NOMO-1 (cell line): ENCODE measurements at regions not wholly inside any gene's neighbourhood (a gene's known extent, or its start where the extent isn't known, plus 50 kb on each side); places are given as distances from the start of the nearest gene placed in this dataset.

Experiments used
- DNase-seq, 2 experiments: peaks; one replicate each; lab custom pipeline; 2025; ENCODE audit not compliant: unreplicated experiment in 2 of 2; lab: John Stamatoyannopoulos, UW

DNA sequence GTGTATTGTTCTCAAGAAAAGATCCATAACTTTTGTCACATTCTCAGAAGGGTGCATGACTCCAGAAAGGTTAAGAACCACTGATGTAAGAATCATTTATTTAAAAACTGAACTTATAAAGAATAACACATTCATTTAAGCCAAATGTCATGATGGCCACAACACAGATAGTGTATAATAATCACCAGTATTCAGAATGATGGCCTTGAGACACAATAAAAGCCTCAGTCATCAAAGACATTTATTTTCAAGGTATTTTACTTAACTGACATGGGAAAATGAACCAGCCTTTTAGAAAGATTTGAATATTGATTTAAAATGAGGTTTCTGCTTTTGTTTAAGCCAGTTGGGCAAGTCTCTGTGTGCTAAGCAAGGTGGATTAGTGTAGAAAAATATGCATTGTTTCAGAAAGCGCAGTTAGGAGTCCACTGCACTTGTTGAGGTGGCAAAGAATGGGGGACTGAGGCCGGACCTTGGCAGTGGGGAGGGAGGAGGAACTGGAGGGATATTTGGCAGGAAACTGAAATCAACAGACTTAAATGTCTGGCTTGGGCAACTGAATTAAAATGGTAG, 371.9 kb upstream of the ESRRG start:
- DNase-seq: no peak

DNA sequence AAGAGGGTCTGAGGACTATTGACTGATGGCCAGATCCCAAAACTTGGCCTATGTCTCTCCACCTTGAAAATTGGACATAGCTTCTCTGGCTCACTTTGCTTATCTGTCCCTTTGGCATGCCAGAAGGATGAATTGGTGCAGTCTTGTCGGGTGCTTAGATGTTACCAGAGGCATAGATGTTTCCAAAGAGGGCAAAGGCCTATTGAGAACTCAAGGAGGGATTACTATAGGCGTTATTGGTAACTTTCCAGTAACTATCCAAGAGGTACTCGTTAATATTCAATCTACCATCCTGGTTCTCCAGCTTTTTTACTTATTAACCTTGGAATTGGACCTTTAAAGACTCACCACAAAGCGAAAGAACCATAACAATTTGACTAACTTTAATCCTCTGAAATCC, 368.3 kb upstream of the ESRRG start:
- no peak for DNase-seq

DNA sequence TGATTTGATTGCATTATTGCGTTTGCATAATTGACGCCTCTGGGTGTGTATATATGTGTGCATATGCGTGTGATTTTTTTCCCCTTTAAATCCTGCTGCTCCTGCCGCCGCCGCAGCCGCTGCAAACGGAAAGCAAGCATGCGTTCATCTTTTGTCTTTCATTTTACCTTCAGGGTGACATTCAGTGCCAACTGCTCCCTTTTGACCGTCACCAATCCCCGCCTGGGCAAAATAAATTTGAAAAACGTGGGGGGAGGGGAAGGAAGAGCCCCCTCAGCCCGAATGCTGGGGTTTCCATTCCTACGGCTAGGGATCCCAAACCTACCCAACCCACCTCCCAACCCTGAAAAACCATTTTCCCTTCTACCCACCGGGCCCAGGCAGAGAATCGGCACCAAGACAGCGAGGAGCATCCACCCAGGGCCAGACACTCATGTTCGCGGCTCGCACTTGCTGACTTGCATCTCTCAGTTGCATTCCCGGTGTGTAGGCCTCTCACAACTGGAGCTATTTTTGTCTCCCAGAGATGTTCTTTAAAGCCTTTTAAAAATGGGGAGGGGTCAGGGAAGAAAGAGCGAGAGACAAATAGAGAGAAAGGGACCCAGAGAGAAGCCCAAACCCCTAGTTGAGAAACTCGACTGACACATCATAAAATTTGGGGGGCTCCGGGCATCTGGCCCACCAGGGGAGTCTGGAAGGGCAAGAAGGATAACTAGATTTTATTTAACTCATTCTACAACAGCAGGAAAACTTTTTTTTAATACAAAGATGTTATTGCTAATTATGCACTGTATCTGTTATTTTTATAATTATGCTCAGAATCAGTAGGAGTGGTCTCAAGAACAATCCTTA, 367.1 kb upstream of the ESRRG start:
- DNase-seq: peak in 1 of 2 experiments; percentile 46

DNA sequence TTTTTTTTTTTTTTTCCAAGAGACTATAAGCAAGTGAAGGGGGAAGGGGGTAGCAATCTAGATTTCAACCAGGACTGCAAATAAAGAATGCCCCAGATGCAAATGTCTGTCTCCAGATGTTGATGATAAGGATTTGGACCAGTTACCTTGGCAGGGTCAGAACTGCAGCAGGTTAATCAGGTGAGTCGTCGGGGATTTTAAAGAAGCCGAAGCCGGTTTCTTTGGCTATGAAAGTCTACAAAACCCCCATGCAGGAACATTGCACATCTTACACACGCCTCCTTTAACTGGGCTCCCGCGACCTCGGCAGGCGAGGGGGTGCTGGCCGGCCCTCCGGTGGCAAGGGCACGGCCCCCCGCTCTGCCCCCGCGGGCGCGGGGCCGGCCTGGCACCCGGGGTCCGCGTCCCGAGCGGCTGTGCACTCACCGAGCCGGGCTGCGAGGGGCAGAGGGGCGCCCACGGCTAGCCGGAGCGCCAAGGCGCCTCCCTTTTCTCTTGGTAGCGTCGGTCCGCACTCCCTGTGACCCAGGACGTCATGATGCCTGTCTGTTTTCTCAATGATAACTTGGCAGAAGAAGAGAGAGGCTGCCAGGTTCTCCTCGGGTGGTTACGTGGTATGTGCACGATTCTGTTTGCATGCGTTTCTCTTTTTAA, 366.3 kb upstream of the ESRRG start:
- peak; percentile 55 to 56 for DNase-seq

DNA sequence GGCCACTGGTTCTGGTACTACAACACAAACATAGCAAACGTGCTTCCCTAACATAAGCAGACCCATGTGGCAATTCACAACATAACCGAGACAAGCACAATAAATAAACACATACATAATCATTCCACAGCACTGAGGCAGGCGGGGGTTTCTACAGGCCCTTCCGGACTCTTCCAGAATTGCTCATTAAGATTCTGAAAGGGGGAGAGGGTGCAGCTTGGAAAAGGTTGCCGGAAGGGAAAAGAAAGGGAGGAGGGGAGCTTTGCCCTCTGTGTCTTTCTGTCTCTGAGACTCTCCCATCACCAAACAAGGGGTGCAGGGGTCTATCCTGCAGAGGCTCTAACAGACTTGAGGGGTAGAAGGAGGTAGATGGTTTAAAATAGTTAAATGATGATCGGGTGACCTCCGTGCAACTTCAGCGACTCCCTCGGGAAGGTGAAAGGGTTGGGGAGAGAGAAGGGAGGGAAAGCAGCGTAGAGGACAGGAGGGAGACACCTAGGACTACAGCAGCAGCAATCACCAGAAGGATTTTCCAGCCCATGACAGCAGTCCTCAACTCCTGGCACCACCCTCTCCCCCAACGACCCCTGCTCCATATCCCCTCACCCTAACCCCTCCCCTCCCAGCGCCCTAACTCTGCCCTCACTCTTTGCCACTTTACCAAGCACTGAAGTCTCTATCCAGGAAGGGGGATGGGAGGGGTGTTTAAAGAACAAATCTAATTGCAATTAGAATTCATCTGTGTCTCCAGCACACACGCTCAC, 365.5 kb upstream of the ESRRG start:
- no peak for DNase-seq

DNA sequence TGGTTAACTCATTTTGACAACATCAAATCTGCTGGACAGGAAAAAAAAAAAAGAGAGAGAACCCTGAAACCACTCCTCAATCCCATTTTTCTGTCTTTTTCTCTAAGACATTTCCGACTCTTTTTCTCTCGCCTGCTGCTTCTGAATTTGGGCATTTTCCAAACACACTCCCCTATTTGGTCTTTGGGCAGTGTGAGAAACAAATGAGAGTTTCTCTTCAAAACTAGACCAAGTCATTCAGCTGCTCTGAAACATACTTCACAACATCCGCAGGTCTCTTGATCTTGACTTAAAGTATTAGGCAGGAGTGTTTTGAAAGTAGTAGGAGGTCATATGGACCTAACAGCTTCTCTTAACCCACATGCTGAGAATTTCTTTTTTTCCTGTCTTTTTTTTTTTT, 364.8 kb upstream of the ESRRG start:
- no peak for DNase-seq

DNA sequence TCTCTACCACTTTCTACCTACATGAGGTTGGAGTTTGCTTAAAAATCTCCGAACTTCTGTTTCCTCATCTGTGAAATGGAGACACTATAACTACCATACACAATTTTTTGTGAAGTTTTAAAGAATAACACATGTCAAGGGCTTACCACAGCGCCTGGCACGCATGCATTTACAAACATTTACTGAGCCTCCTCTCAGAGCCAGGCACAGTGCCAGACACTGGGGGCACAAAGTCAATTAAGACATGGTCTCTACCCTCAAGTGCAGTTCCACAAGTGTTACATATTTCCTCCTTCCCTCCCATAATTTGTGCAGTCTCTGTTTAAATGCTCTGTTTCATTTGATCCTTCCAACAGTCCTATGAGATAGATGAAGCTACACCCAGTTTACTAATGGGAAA, 356.4 kb upstream of the ESRRG start:
- no peak for DNase-seq

DNA sequence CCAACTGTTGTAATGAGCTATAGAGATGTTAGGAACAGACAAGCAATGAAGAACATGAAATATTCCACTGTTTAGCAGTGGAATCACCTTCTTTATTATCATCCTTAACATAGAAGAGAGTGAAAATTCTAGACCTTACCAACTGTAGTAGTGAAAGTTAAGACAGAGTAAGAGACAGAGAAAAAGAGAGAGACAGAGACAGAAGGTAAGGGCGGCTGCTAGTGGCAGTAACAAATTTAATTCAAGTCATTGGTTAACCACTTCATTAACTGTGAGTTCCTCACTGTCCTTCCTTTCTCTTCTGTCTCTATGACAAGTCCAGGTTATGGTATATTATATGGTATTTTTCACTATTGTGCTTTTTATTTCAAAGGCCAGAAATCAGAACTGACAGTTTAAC, 355.7 kb upstream of the ESRRG start:
- DNase-seq: no peak

DNA sequence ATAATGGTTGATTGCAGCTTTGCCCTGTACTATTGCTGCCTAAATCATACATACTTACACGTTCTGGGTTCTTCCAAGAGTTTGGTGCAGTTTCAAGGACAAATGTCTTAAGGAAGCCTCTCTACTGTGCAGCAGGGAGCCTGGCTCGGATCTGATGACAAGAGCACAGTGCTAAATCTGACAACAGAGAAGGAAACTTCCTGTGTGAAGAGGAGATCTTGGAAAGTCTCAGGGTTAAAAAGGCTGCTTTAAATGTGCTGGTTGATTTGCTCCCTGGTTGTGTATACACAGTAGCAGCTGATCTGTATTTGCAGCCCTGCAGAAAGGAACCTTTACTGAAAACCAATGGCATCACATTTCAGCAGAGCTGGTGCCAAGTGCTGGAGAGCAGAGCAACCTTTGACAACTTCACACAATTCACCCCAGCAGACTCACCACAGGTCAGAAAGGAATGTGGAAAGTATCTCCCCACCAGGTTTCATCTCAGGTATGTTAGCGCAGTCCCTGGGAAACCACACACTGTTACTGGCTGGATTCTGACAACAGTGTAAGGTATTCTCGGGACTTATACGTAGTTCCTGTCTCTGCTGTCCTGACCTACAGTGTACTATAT, 355.0 kb upstream of the ESRRG start:
- no peak for DNase-seq

DNA sequence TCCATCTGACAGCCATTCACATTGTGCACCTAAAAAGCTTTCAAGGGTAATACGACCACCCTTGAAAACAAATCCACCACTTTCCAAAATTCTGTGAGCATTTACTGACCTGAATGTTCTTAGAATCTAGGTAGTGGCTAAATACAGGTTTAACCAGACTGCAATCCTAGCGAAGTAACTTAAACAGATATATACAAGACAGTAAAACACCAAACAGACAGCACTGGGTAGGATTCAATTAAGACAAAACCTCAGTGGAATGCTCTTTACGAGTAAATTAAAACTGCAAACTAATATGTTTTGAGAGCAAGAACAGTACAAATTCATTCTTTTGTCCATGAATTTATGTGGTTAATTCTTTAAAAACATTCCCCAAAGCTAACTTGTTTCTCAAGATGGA, 354.2 kb upstream of the ESRRG start:
- DNase-seq: no peak

DNA sequence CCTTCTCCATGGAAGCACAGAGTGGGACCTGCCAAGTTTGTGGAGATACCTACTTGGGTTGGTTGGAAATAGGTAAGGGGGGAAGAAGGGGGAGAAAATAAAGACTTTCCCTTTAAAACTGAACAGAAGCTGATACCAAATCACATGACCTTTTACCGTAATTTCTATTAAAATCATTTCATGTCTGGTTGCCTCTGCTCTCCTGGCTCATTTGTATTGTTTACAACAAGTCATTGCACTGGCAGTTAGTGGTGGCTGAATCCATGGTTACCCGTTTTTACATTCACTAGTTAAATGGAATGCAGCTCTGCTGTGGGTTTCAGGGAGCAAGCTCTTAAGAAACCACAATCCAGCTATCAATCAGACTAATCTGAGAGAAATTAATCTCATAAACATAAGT, 353.7 kb upstream of the ESRRG start:
- no peak for DNase-seq

DNA sequence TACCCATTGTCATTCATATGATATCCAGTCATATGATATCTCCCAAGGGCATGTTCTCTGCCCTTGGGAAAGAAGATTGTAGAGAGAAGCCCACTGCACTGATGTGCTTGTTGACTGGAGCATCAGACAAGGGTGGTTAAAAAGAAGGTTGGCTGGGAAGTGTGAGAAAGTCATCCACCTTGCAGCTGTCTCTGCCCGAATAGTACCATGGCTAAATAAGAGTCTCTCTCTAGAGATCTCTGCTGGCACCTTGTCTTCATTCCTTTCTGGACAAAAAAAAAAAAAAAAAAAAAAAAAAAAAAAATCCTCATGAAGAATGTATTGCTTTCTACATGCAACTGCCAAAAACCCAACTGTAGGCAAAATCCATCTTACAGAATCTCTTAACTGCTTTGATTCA, 349.7 kb upstream of the ESRRG start:
- DNase-seq: no peak

DNA sequence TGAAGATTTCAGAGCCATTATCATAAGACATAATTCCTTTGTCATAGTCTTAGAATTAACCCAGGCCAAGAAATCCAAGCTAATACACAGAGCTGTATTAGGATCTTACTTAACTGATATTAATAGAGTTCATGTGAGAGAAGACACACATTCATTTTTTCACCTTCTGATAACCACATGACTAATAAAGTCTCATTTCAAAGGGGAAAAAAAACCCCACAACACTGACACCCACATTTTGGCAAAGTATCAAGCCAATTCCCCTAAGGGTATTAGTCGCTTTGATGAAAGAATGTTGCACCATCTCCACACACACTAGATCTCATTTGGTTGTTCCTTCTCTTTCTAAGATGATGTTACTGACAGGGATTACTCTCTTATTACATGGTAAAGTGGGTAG, 344.4 kb upstream of the ESRRG start:
- DNase-seq: no peak

DNA sequence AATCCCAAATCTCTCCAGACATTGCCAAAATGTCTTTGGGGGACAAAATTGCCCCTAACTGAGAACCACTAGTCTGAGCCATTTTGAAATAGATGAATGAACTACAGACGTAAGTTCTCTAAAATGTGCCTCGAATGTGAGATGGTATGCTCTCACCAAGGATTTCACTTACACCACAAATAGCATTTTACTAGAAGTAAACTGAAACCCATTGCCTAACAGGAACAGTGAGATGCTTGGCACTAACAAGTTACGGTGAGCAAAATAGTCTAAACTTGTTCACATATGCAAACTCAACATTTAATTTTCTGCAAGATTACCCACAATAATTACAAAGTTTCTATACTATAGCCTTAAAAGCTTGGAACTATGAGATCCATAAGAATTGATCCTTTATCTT, 343.6 kb upstream of the ESRRG start:
- DNase-seq: no peak

DNA sequence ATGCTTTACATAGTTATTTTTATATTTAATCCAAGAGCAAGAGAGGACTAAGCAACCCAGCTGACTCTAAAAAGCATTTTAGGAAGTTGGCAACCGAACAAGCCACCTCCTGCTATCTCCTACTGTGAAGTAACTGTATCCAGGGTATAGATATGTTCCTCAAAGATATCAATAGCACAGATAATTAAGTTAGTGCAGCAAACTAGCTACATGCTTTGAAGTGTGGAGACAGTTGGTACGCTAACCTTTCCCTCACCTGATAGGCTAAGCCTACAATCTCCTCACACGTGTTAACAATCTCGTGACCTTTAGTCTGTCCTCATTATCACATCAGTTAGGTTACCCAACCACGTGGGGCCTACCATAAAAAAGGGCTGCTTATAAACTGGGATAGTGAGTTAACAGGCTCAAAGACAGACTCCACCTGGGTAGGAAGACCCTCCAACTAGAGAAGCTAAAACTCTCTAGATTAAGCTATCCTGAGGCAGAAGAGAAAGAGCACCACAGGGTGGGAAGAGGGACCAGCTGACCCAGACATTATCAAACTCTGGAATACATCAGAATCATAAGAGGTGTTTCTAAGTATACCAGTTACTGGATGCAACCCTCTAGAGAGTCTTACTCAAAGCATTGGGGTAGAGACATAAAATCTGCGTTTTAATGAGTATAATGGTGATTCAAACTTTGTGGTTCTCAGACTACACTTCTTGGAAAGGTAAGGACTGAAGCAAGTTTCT, 340.1 kb upstream of the ESRRG start:
- DNase-seq: no peak

DNA sequence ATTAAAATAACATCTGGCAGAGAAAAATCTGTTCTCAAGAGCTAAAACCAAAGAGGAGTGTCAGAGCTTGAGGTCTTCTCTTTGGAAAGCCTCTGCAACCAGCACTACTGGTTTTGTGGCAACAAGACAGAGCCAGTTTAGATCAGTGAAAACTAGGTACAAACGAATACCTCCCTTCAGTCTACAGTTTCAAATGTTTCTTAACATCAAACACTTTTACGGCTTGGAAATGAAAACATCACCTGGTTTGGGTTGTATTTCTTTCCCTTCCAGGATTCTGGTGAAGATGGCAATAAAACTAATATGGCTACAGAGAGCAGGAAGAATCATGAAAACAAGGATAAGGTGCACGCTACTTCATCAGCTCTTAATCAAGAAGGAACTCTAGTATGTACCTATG, 339.4 kb upstream of the ESRRG start:
- DNase-seq: no peak

DNA sequence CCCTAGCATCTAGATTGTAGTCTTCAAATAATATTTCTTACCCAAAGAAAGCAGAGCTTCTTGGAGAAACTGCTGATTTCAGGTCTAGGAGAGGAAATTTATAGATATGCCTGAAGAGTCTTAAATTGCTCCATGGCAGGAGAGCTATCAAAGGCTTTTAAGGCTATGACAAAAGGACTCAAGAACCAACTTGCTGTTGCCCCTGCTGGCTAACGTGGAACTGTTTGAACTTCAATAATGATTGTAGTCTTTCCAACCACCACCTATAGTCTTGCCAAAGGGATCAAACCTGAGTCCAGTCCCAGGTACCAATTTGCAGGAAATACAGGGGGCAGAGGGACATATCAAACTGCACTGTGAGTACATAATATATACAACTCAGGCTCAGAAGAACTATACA, 336.2 kb upstream of the ESRRG start:
- no peak for DNase-seq

DNA sequence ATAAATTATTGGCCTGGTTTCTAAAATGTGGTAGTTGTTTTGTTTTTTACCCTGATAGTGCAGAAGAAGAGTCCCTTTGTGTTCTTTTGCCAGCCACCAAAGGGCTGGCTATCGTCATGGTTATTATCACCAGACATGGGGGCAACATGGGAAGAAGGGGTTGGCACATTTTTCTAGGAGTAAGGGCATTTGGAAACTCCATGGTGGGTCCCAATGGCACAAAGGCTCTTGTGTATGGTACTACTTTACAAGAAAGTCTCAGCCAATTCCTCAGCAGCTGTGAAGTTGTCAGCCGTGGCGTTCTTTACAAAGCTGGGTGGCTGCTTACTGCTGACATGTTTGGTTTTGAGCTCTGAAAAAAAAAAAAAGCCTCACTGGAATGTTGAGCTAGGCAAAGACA, 330.4 kb upstream of the ESRRG start:
- no peak for DNase-seq

DNA sequence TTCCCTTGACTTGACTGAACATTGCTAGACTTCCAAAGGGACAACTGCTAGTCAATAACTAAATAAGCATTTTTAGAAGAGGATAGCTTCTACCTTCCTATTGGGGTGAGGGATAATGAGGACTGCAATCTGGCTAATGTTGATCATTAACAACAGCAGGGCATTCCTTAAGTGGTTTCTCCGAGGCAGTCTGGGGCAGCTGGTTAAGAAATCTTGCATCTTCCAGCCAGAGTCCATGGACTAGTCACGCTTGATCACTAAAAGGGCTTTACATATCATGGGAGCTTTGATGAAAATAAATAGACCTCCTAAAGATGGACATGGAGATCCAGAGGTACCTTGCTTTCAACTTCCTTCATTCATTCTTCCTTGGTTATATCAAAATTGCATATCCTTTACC, 329.4 kb upstream of the ESRRG start:
- no peak for DNase-seq

DNA sequence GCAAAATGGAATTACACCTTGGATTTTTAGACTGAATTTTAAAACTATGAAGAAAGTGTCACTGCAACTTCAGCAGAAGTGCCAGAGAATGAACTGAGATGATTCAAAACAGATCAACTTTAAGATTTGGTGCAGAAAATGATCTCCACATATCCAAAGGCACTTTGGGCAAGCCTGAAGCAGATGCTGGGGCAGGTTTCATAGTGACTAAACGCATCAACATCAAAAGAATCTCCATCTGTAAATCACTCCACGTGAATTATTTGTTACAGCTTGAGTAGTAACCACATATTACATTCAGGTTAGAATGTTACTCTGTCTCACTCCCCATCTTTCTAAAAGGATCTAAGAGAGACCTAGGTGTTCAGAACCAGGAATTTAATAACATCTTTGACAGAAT, 329.0 kb upstream of the ESRRG start:
- DNase-seq: no peak
